ENCODE measurements at regions not wholly inside any gene's neighbourhood (a gene's known extent, or its start where the extent isn't known, plus 50 kb on each side); places are given as distances from the start of the nearest gene placed in this dataset.
"Not testable (repeated sequence)": the region's sequence is repeated elsewhere in the genome, so short reads cannot be mapped to it uniquely, and the experiment has no call there.

DNA sequence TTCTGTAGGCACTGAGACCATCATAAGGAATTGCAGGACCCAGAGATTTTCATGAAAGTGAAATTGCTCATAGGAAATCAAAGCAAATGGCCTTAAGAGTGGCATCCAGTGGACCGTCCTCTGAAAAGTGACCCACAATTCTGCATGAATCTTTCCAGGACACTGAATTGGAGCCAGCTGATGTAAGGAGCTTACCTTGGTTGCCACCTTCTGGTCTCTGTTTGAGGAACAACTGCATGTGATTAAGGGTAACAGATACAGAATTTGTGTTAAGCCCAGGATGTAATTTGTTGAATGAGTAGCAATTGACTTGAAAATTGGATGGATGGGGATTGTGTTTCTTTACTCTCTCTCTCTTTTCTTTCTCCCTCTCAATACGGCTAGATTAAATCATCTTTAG is 49.9 kb upstream of the GAS1 start:
- no peak for DNase-seq

DNA sequence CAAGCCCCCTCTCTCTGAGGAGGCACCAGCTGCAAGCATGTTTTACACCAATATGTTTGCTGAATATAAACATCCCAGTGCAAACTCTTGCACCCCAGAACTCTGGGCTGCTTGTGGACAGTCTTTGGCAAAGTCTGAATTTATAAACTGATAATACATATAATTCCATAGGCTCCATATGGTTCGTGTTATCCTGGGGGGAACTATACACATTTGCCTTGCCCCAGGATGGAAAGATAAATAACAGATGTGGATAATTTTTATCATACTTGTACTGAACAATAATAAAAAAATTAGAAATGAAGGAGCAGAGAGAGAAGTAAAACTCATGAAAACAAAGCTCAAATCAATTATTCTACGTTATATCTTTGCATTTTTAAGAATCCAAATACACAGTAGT is 50.6 kb upstream of the GAS1 start:
- no peak for DNase-seq

- no peak for DNase-seq
These were observed 55.2 kb upstream of the GAS1 start for GRCh38 chr9:87002517-87002916.

DNA sequence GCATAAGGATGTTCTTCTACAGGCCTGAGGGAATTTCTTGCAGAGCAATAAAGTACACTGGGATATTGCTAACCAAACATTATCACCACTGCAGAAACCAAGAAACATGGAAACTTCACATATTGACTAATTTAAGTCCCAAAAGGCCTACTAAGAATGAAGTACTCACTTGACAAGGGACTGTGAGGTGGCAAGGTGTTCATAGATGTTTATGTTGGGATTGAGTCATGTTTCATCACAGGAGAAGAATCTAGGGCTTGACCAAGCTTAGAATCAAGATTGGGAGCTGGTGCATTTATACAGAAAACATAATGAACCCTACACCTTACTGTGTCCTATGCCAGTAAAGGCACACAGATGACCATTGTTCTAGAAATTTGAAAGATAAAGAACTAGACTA is 56.7 kb upstream of the GAS1 start:
- no peak for DNase-seq

GRCh38 chr9:87006956-87007355 is 59.6 kb upstream of the GAS1 start:
- no peak for DNase-seq

- no peak for DNase-seq
These were observed 60.5 kb upstream of the GAS1 start for GRCh38 chr9:87007711-87008366.

GRCh38 chr9:87008667-87009066 is 61.4 kb upstream of the GAS1 start:
- DNase-seq = no peak

- DNase-seq = no peak
These were observed 63.3 kb upstream of the GAS1 start for GRCh38 chr9:87010626-87011025.

DNA sequence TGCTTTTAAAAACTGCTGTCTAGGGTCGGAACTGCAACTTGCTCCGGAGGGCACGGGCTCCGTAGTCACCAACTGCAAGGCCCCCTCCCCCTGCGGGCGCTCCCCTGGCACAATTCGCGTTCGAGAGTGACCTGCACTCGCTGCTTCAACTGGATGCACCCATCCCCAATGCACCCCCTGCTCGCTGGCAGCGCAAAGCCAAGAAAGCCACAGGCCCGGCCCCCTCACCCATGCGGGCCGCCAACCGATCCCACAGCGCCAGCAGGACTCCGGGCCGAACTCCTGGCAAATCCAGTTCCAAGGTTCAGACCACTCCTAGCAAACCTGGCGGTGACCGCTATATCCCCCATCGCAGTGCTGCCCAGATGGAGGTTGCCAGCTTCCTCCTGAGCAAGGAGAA is 64.2 kb upstream of the GAS1 start:
- no peak for DNase-seq

DNA sequence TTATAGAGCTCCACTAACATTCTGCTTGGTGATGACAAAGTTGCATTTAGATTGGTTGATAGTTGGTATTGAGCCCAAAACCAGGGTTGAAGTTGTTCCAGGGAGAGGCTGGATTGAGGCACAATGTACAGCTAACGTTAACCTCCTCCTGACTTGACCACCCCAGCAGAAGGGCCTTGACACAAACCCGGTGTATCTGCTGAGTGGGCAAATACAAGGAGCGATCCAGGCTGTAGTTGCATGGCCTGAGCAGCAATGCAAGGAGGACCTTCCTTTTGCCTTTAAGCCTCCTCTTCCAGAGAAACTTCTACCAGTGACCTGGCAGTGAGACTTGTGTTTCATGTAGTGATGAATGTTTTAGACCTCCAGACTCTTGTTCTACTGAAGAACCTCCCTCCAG is 66.2 kb upstream of the GAS1 start:
- DNase-seq = no peak

DNA sequence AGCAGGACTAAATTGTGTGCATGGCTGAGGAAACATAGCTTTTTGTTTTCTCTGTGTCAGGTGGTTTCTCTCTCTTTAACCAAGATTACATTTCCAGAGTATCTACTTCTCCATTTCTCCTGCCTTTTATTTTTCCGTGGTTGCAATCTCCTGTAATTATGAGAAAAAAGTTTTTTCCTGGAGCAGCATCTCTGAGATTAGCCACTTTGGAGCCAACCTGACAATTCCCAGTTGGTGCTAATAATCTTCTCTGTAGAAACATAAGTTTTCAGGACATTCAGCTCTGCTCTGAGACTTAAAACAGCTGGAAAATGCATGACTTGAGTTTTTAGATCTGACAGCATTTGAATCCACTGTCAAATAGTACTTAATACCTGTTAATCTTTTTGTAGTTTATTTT is 67.1 kb upstream of the GAS1 start:
- no peak for DNase-seq

GRCh38 chr9:87016681-87017080 is 69.4 kb upstream of the GAS1 start:
- DNase-seq = no peak

GRCh38 chr9:87020169-87020950 is 73.1 kb upstream of the GAS1 start:
- no peak for DNase-seq

GRCh38 chr9:87022178-87022577 is 74.9 kb upstream of the GAS1 start:
- DNase-seq = no peak

GRCh38 chr9:87026204-87026603 is 78.9 kb upstream of the GAS1 start:
- DNase-seq = no peak

DNA sequence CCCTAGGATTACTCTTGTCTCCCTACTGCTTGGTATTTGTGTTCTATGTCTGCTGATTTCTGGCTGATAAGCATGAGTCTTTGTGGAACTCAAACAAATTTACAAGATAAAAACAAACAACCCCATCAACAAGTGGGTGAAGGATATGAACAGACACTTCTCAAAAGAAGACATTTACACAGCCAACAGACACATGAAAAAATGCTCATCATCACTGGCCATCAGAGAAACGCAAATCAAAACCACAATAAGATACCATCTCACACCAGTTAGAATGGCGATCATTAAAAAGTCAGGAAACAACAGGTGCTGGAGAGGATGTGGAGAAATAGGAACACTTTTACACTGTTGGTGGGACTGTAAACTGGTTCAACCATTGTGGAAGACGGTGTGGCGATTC is 81.5 kb upstream of the GAS1 start:
- DNase-seq = not testable (repeated sequence)

- no peak for DNase-seq
These were observed 82.6 kb upstream of the GAS1 start for GRCh38 chr9:87029905-87030304.

DNA sequence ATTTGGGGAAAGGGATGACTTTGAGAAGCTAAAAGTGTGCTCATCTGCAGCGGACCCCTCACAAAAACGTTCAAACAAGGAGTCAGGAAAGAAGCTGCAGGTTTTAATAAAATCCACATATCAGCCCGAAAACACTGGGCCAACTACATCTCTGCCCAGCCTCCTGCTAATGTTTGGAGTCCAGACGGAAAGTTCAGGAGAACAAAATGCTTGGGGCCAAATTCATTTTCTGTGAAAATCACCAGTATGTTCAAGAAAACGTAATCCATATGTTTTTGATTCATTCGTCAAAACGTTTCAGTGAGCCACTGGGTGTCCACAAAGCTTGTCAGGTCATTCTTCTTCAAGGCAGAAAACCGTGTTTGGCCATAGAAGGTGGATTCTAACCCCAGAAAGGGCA is 87.5 kb upstream of the GAS1 start:
- DNase-seq = no peak

GRCh38 chr9:87035879-87036278 is 88.6 kb upstream of the GAS1 start:
- no peak for DNase-seq

DNA sequence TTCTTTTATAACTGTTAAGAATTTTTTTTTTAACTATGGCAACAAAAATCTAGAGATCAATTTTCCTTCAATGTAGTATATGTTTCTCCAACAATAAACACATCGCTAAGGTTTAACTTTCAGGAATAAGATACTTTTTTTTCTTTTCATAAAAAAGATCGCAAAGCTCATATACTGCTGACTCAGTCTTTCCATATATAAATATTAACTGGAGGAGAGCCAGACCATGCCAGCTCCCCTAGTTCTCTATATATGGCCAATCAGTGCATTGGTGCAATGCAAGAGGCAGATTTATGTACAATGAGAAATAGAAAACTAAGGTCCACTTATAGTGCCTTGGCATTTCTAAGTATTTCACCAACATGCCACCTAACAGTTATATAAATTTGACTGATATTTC is 89.2 kb upstream of the GAS1 start:
- DNase-seq = no peak

GRCh38 chr9:87039809-87040392 is 92.6 kb upstream of the GAS1 start:
- DNase-seq = no peak

DNA sequence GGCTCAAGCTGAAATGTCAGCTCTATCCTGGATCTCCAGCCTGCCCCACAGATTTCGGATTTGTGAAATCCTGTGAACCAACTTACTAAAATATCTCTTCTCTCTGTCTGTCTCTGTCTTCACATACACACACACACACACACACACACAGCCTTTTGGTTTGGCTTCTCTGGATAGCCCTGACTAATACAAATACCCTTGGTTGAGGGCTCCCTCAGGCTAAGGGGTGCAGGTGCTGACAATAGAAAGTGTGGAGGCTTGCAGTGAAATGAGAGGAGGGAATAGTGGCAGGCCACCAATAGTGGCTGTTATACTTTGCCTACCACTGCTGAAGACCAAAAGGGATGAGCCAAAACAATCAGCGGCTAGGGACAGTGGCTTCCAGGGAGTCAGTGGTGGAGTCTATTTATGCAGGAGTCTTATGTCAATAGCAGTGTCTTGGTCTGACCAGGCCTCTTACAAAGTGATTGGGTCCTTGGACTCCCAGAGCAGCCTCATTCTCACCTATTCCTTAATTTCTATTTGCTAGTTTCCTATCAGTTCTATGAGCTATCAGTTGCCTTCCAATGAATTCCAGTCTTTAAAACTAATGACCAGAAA is 93.2 kb upstream of the GAS1 start:
- no peak for DNase-seq

DNA sequence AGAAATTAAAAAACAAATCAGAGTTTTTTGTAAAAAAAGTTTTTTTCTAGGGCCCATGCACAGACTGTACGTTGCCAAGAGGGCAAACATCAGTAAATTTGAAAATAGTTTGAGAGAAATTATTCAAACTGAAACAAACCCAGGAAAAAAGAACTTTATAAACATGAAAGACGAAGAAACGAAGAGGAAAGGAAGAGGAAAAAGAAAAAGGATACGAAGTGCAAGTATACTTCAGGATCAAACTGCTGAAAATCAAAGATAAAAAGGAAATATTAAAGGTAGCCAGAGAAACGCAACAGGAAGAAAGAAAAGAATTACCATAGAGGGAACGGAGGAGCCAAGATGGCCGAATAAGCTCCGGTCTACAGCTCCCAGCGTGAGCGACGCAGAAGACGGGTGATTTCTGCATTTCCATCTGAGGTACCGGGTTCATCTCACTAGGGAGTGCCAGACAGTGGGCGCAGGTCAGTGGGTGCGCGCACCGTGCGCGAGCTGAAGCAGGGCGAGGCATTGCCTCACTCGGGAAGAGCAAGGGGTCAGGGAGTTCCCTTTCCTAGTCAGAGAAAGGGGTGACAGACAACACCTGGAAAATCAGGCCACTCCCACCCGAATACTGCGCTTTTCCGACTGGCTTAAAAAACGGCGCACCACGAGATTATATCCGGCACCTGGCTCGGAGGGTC is 94.4 kb upstream of the GAS1 start:
- DNase-seq = not testable (repeated sequence)

Data from CD4-positive, alpha-beta T cell treated with Interleukin-10 for 1 hour (primary cell).